ENCODE measurements at regions not wholly inside any gene's neighbourhood (a gene's known extent, or its start where the extent isn't known, plus 50 kb on each side); places are given as distances from the start of the nearest gene placed in this dataset.
"Not testable (repeated sequence)": the region's sequence is repeated elsewhere in the genome, so short reads cannot be mapped to it uniquely, and the experiment has no call there.

- no peak for DNase-seq (ENCODE audit: low read depth)
Measured at GRCh38 chr3:177626045-177626444, 428.8 kb upstream of the TBL1XR1 start.

DNA sequence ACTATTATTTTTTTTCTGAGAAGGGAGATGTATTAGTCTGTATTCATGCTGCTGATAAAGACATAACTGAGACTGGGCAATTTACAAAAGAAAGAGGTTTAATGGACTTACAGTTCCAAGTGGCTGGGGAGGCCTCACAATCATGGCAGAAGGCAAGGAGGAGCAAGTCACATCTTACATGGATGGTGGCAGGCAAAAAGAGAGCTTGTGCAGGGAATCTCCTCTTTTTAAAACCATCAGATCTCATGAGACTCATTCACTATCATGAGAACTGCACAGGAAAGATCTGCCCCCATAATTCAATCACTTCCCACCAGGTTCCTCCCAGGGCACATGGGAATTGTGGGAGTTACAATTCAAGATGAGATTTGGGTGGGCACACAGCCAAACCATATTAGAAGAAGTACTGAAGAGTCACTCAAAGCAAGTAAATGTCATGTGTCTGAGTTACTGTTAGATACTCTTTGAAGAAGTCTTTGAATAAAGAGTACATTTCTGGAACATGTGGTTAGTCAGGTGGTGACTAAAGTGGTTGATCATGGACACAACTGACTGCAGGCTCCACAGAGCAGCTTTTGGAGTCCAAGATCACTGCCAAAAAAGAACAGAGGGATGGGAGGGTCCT lies 430.9 kb upstream of the TBL1XR1 start:
- DNase-seq (ENCODE audit: low read depth): not testable (repeated sequence)

DNA sequence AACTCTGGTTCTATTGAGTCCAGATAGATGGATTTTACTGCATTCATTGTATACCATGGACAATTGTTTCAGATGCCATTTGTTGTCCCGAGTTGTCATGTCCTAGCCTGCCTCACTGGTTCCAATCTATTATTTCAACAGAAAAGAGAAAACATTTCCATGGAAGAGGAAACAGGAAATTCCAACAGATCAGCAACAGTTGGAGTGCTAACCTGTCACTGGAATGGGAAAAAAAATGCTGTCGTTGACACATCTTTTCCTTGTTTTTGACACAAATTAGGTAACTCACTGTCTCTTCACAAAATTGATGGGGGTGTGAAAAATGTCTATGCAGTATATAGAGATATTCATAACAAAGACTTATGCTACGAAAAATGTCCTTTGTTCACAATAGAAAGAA lies 432.0 kb upstream of the TBL1XR1 start:
- no peak for DNase-seq (ENCODE audit: low read depth)

- DNase-seq (ENCODE audit: low read depth): peak; percentile 93
Measured at GRCh38 chr3:177633671-177634207, 436.5 kb upstream of the TBL1XR1 start.

- DNase-seq (ENCODE audit: low read depth): not testable (repeated sequence)
Measured at GRCh38 chr3:177635601-177636106, 438.4 kb upstream of the TBL1XR1 start.

DNA sequence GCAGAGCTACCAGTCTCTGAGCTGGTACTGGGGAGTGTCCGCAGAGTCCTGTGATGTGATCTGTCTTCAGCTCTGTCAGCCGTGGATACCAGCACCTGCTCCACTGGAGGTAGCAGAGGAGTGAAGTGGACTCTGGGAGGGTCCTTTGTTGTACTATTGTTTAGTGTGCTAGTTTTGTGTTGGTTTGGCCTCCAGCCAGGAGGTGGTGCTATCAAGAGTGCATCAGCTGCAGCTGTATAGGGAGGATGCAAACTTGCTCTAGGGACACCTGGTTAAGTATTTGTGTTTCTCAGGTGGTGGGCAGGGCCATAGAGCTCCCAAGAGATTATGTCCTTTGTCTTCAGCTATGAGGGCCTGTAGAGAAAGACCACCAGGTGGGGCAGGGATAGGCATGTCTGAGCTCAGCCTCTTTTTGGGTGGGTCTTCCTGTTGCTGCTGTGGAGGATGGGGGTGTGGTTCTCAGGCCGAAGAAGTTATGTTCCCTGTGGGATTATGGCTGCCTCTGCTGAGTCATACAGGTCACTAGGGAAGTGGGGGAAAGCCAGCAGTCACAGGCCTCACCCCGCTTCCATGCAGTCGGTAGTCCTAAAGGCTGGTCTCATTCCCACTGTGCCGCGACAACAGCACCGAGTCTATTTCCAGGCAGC lies 443.2 kb upstream of the TBL1XR1 start:
- DNase-seq (ENCODE audit: low read depth): peak; percentile 21

DNA sequence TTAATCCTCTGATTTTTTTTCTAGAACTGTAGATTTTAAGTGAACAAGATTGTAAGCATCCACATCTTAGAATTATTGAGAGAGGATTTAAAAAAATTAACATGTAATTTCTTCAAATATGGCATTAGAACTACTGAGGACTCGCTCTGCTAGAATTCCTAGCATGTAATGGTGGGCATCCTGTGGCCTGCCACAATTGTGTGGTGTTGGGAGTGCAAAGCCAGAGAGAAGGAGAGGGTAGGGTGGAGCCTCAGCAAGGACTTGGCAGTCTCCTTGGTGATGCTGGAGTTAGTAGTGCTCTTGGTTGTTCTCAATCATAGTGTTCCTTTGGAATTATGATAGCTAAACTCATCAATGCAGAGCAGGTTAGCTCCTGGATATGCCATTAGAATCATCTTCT lies 443.9 kb upstream of the TBL1XR1 start:
- no peak for DNase-seq (ENCODE audit: low read depth)

DNA sequence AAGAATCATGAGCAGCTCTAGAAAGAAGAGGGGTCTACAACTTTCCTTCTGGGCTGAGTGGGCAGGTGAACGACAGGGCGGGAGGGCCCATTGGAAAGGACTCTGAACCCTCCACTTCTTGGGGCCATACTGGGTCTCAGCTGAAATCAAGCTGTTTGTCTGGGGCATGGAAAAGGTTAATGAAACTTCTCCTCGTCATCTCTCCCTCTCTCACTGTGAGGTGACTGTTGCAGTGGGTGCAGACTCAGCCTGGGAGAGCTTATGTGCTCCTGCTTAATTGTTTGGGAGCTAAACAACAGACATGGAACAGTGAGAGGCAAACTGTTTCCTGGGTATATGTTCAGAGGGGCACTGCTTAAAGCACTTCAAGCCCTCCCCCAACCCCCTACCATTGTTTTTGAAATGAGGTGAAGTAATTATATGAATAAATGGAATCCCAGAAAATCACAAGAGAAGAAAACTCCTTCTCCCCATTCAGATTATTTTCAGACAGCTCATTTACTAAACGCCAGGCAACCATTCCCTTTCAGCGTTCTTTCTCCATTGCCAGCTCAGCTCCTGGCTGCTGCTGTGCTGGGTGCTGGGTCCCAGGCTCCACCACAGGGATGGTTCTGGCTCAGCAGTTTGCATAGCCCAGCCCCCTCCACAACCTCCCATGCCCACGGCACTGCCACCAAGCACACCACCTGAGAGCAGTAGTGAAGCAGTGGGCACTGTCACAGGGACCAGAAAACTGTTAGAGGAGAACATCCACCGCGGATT lies 444.9 kb upstream of the TBL1XR1 start:
- DNase-seq (ENCODE audit: low read depth): no peak

DNA sequence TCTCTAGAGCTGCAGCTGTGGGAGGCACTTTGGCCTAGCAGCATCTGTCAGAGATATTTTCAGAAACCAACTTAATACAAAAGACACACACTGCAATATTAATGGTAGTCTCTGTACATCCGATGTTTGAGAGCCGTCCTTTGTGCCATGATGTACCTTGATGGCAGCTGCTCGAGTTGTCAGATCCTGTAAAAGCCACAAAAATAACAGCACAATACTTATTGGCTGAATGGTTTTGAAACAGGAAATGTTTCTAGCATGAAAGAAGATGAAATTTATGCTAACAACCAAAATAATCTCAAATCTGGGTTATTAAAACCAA lies 445.5 kb upstream of the TBL1XR1 start:
- DNase-seq (ENCODE audit: low read depth): no peak

GRCh38 chr3:177646749-177647148 lies 449.5 kb upstream of the TBL1XR1 start:
- DNase-seq (ENCODE audit: low read depth): no peak

GRCh38 chr3:177647341-177647740 lies 450.1 kb upstream of the TBL1XR1 start:
- no peak for DNase-seq (ENCODE audit: low read depth)

- DNase-seq (ENCODE audit: low read depth): no peak
Measured at GRCh38 chr3:177647876-177648275, 450.6 kb upstream of the TBL1XR1 start.

GRCh38 chr3:177652556-177653291 lies 455.4 kb upstream of the TBL1XR1 start:
- DNase-seq (ENCODE audit: low read depth): no peak

DNA sequence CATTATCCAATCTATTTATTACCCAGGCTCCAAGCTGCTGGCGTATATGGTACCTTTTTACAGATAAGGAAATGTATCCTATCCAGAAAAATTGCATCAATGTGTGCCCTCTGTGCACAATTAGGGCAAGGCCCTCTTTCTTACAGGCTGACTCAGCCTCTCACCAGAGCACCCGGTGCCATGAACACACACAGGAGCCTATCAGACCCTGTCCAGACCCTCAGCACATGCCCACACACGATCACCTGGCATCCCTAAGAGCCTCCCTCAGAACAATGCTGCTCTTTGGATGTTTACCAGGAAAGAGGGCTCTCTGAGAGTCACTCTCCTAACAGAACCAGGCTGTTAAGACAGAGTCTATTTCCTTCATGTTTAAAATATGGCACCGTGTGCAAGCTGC lies 460.0 kb upstream of the TBL1XR1 start:
- DNase-seq (ENCODE audit: low read depth): no peak

DNA sequence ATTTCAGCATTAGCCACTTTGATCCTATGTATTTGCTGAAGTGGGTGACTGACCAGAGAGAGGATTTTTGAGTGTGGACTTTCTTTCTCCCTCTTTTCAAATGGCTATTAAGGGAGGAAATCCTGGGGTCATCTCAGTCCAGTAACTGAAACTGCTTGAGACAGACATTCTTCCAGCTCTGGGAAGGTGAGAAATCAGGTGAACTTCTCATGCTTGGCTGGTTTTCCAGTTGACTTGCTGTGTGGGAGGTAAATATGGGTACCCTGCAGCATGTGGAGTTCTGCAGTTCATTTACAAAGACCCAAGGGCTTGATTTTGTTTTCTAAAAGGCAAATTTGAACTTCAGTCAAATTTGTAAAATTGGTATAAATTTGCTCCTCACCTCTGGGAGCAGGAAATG lies 461.1 kb upstream of the TBL1XR1 start:
- DNase-seq (ENCODE audit: low read depth): no peak

GRCh38 chr3:177664380-177665103 lies 467.3 kb upstream of the TBL1XR1 start:
- not testable (repeated sequence) for DNase-seq (ENCODE audit: low read depth)

DNA sequence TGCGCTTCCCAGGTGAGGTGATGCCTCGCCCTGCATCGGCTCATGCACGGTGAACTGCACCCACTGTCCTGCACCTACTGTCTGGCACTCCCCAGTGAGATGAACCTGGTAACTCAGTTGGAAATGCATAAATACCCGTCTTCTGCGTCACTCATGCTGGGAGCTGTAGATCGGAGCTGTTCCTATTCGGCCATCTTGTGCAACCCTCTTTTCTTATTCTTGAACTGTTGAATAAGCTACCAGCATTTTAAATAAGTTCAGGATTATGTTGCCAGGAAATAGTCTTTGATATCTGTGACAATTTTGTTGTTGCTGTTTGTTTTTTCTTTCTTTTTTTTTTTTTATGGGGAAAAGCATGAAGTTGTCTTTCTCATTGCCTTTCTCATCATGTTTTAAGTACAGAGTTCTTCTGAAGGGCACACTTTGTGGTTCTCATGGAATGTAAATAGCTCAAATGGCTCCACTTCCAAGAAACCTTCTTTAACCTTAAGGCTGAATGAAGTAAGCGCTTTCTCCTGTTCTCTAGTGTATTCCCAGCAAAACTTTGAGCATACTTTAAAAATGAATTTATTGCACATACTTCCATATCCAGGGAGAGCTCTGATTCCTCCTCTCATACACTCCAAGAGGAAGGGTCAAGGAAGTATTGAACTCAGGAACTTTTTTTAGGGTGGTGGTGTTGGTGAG lies 468.0 kb upstream of the TBL1XR1 start:
- peak; percentile 84 for DNase-seq (ENCODE audit: low read depth)

DNA sequence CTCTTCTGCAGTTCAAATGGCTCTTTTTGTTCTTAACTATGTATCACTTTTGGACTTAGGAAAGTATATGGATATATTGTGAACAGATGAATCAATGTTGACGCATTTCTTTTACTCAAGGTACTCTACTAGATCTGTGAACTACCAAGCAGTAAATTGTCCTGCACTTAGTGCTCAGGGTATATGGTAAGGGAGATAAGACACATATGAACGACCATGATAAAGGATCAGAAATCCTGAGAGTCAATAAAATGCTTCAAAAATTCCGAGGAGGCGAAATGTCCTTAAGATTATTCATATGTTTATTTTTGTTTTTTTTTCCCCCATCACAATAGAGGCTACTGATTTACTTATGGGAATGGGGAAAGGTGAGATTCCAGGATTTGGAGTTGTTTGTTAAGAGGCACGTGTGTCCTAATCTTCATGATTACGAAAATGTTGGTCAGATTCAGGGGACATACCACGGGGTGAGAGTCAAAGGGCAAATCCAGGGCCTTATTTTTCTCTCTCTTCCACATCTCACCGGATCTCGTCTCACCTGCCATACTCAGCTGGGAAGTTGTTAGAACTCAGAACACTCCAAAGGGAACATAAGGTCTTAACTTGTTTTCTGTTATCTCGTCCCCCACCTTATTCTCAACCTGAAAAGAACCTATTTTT lies 475.1 kb upstream of the TBL1XR1 start:
- peak; percentile 13 for DNase-seq (ENCODE audit: low read depth)

- DNase-seq (ENCODE audit: low read depth): peak; percentile 88
Measured at GRCh38 chr3:177673112-177673914, 476.0 kb upstream of the TBL1XR1 start.

DNA sequence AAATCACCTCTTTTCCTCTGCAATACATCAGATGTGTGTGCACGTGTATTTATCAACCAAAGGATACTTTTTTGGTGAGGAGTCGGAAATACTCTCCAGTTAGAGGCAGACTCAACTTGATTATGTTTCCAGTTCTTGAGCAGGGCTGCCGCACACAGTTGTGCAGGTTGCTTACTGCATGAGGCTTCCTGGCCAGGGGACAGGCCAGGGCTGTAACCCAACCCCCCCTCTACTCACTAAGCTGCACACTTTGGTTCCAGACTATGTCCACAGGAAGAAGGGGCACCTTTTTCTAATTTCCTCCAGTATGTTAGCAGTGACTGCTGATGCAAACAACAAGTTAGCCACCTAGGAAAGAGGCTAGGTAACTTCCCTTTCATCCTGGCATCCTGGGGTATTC lies 476.9 kb upstream of the TBL1XR1 start:
- DNase-seq (ENCODE audit: low read depth): no peak

All from amniotic epithelial cell (primary cell).